ENCODE measurements at regions not wholly inside any gene's neighbourhood (a gene's known extent, or its start where the extent isn't known, plus 50 kb on each side); places are given as distances from the start of the nearest gene placed in this dataset.
"Not testable (repeated sequence)": the region's sequence is repeated elsewhere in the genome, so short reads cannot be mapped to it uniquely, and the experiment has no call there.

- no peak for DNase-seq
These were observed 81.3 kb upstream of the BHLHE40 start for GRCh38 chr3:4897765-4898453.

- DNase-seq = no peak
These were observed 80.6 kb upstream of the BHLHE40 start for GRCh38 chr3:4898454-4899313.

GRCh38 chr3:4899710-4900109 lies 79.5 kb upstream of the BHLHE40 start:
- no peak for DNase-seq

GRCh38 chr3:4900298-4900697 lies 78.9 kb upstream of the BHLHE40 start:
- DNase-seq = no peak

- no peak for DNase-seq
These were observed 74.2 kb upstream of the BHLHE40 start for GRCh38 chr3:4904811-4905695.

GRCh38 chr3:4906107-4906621 lies 73.1 kb upstream of the BHLHE40 start:
- DNase-seq = peak; percentile 39

- no peak for DNase-seq
These were observed 72.2 kb upstream of the BHLHE40 start for GRCh38 chr3:4907050-4907449.

- no peak for DNase-seq
These were observed 71.4 kb upstream of the BHLHE40 start for GRCh38 chr3:4907643-4908432.

- DNase-seq = no peak
These were observed 70.6 kb upstream of the BHLHE40 start for GRCh38 chr3:4908433-4909156.

- no peak for DNase-seq
These were observed 64.8 kb upstream of the BHLHE40 start for GRCh38 chr3:4914464-4914863.

- not testable (repeated sequence) for DNase-seq
These were observed 57.6 kb upstream of the BHLHE40 start for GRCh38 chr3:4921589-4921988.

- DNase-seq = no peak
These were observed 52.3 kb upstream of the BHLHE40 start for GRCh38 chr3:4926892-4927291.

GRCh38 chr3:4928277-4928789 lies 50.9 kb upstream of the BHLHE40 start:
- no peak for DNase-seq

Data from DMS153 (cell line).